Superior temporal gyrus (tissue), 1 donor: ENCODE measurements at regions not wholly inside any gene's neighbourhood (a gene's known extent, or its start where the extent isn't known, plus 50 kb on each side); places are given as distances from the start of the nearest gene placed in this dataset.

Experiments used
- DNase-seq: peaks from one replicate; pipeline ENCODE4 v3.0.0-alpha.2; 2016; ENCODE audit errors: extremely low spot score

- DNase-seq: no peak
Observed at GRCh38 chr3:124491098-124491497, 239.2 kb upstream of the UMPS start.

- DNase-seq: no peak
Observed at GRCh38 chr3:124491875-124492274, 238.4 kb upstream of the UMPS start.

- peak; percentile 64 for DNase-seq
Observed at GRCh38 chr3:124492824-124493223, 237.4 kb upstream of the UMPS start.

- no peak for DNase-seq
Observed at GRCh38 chr3:124496061-124496460, 234.2 kb upstream of the UMPS start.

- DNase-seq: no peak
Observed at GRCh38 chr3:124497487-124497886, 232.8 kb upstream of the UMPS start.

- no peak for DNase-seq
Observed at GRCh38 chr3:124498891-124499290, 231.4 kb upstream of the UMPS start.

GRCh38 chr3:124504332-124505059 lies 225.8 kb upstream of the UMPS start:
- DNase-seq: no peak

GRCh38 chr3:124509884-124510283 lies 220.4 kb upstream of the UMPS start:
- no peak for DNase-seq

- DNase-seq: no peak
Observed at GRCh38 chr3:124510290-124510689, 220.0 kb upstream of the UMPS start.

- no peak for DNase-seq
Observed at GRCh38 chr3:124512881-124513609, 217.2 kb upstream of the UMPS start.

GRCh38 chr3:124513610-124513997 lies 216.6 kb upstream of the UMPS start:
- DNase-seq: no peak

- DNase-seq: peak; percentile 80
Observed at GRCh38 chr3:124514683-124515082, 215.6 kb upstream of the UMPS start.

GRCh38 chr3:124516333-124516732 lies 213.9 kb upstream of the UMPS start:
- no peak for DNase-seq

GRCh38 chr3:124517306-124517705 lies 212.9 kb upstream of the UMPS start:
- DNase-seq: no peak

GRCh38 chr3:124518350-124518749 lies 211.9 kb upstream of the UMPS start:
- no peak for DNase-seq

- DNase-seq: no peak
Observed at GRCh38 chr3:124519591-124520194, 210.6 kb upstream of the UMPS start.

GRCh38 chr3:124520970-124521369 lies 209.3 kb upstream of the UMPS start:
- no peak for DNase-seq

- DNase-seq: no peak
Observed at GRCh38 chr3:124522082-124522625, 208.1 kb upstream of the UMPS start.

GRCh38 chr3:124526601-124527000 lies 203.7 kb upstream of the UMPS start:
- DNase-seq: no peak

- DNase-seq: peak; percentile 70
Observed at GRCh38 chr3:124529826-124530571, 200.3 kb upstream of the UMPS start.

- no peak for DNase-seq
Observed at GRCh38 chr3:124530916-124531315, 199.3 kb upstream of the UMPS start.

GRCh38 chr3:124532071-124532470 lies 198.2 kb upstream of the UMPS start:
- no peak for DNase-seq
